ENCODE measurements at regions not wholly inside any gene's neighbourhood (a gene's known extent, or its start where the extent isn't known, plus 50 kb on each side); places are given as distances from the start of the nearest gene placed in this dataset.

GRCh38 chr12:125373375-125373774 lies 308.1 kb downstream of the AACS start:
- DNase-seq = no peak
- Histone ChIP-seq H3K9me3 (peaks cover 0 to 5% (median 0%) of the 10 kb centered on the region in 8 donors), H3K36me3 (no peaks in the 10 kb centered on the region), H3K27me3 (replicated peaks in 1 of 7) (peaks cover 0 to 42% (median 3%) of the 10 kb centered on the region in 7 donors), H3K27ac (no peak overlapping the region), H3K4me1 (no peaks in the 10 kb centered on the region), H3K4me3 (no peak overlapping the region)
- no peak for TF ChIP-seq POLR2AphosphoS5 (IDR thresholded peaks at IDR 0.05)
- TF ChIP-seq, protein P1, sequence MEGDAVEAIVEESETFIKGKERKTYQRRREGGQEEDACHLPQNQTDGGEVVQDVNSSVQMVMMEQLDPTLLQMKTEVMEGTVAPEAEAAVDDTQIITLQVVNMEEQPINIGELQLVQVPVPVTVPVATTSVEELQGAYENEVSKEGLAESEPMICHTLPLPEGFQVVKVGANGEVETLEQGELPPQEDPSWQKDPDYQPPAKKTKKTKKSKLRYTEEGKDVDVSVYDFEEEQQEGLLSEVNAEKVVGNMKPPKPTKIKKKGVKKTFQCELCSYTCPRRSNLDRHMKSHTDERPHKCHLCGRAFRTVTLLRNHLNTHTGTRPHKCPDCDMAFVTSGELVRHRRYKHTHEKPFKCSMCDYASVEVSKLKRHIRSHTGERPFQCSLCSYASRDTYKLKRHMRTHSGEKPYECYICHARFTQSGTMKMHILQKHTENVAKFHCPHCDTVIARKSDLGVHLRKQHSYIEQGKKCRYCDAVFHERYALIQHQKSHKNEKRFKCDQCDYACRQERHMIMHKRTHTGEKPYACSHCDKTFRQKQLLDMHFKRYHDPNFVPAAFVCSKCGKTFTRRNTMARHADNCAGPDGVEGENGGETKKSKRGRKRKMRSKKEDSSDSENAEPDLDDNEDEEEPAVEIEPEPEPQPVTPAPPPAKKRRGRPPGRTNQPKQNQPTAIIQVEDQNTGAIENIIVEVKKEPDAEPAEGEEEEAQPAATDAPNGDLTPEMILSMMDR (IDR thresholded peaks at IDR 0.05 in 8 of 11, conservative IDR thresholded peaks at IDR 0.05 in 3 of 11) = no peak
- no peak for TF ChIP-seq POLR2A (IDR thresholded peaks at IDR 0.05)
- 74 to 86% (median 75%) methylated on average over 6 of the region's 6 CpGs for WGBS, 5 donors
- intact Hi-C loops (cut with DNase I; ENCODE audit: low total_unique reads) = no loop called here

GRCh38 chr12:125376422-125376821 lies 311.2 kb downstream of the AACS start:
- DNase-seq = no peak
- TF ChIP-seq POLR2A (IDR thresholded peaks at IDR 0.05) = no peak
- Histone ChIP-seq H3K27me3 (replicated peaks in 1 of 7) (peaks cover 0 to 30% (median 3%) of the 10 kb centered on the region in 7 donors), H3K27ac (no peak overlapping the region), H3K4me1 (no peaks in the 10 kb centered on the region), H3K9me3 (no peaks in the 10 kb centered on the region), H3K4me3 (no peak overlapping the region), H3K36me3 (no peaks in the 10 kb centered on the region)
- 29 to 40% (median 35%) methylated on average over 6 of the region's 6 CpGs for WGBS, 5 donors
- intact Hi-C loops (cut with DNase I; ENCODE audit: low total_unique reads) = no loop called here

- H3K4me3 ChIP-seq = no peak overlapping the region
- H3K36me3 ChIP-seq = no peaks in the 10 kb centered on the region
- no peaks in the 10 kb centered on the region for H3K4me1 ChIP-seq
- intact Hi-C loops (cut with DNase I; ENCODE audit: low total_unique reads) = no loop called here
- WGBS, 5 donors = 83 to 96% (median 88%) methylated on average over 1 of the region's 1 CpG
- H3K9me3 ChIP-seq = no peaks in the 10 kb centered on the region
- H3K27me3 ChIP-seq (replicated peaks in 1 of 7) = peaks cover 0 to 30% (median 3%) of the 10 kb centered on the region in 7 donors
- H3K27ac ChIP-seq = no peak overlapping the region
- TF ChIP-seq POLR2A (IDR thresholded peaks at IDR 0.05) (no peak), POLR2AphosphoS5 (IDR thresholded peaks at IDR 0.05) (no peak)
- TF ChIP-seq, protein P1 (IDR thresholded peaks at IDR 0.05 in 8 of 11, conservative IDR thresholded peaks at IDR 0.05 in 3 of 11) = no peak
- DNase-seq = no peak
Observed at GRCh38 chr12:125377093-125377492, 311.9 kb downstream of the AACS start.

DNA sequence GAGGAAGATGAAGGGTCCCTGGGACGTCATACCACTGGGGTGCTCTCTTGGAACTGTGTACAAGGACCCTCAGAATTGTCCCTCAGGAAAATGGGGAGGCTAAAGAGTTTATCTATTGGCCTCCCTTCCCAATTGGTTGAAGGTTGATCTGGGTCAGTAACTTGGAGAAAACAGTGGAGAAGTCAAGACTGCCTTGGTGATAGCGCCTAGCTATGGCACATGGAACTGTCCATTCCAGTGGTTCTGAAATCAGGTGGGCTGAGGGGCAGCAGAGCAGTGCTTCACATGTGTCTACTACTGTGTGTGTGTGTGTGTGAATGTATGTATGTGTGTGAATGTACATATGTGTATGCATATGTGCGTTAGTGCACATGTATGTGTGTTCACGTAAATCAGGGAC lies 316.1 kb downstream of the AACS start:
- H3K9me3 ChIP-seq = no peaks in the 10 kb centered on the region
- 76 to 90% (median 78%) methylated on average over 4 of the region's 4 CpGs for WGBS, 5 donors
- no peaks in the 10 kb centered on the region for H3K36me3 ChIP-seq
- intact Hi-C loops (cut with DNase I; ENCODE audit: low total_unique reads) = no loop called here
- no peak overlapping the region for H3K27ac ChIP-seq
- H3K27me3 ChIP-seq (replicated peaks in 1 of 7) = peaks cover 0 to 17% (median 0%) of the 10 kb centered on the region in 7 donors
- TF ChIP-seq POLR2AphosphoS5 (IDR thresholded peaks at IDR 0.05) (no peak), POLR2A (IDR thresholded peaks at IDR 0.05) (no peak)
- TF ChIP-seq, protein P1 (IDR thresholded peaks at IDR 0.05 in 8 of 11, conservative IDR thresholded peaks at IDR 0.05 in 3 of 11) = no peak
- H3K4me3 ChIP-seq = no peak overlapping the region
- H3K4me1 ChIP-seq = no peaks in the 10 kb centered on the region
- no peak for DNase-seq

DNA sequence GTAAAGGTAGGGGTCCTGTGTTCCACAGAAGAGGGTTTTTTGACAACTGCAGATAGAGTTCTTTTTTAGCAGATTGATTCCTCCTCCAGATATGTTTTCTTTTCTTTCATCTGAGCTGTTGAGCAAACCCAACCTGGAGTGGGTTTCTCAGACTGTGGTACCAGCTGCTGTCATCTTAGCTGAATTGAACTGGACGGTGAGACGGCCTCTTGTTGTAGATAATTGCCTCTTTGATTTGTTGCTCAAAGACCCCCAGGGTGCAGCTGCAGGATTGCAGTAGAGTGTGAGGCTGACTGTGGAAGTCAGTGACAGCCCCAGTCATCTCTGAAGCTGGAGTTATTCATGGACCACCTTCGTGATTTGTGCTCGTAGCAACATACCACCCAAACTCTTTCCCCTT lies 317.7 kb downstream of the AACS start:
- DNase-seq = no peak
- Histone ChIP-seq H3K4me1 (no peaks in the 10 kb centered on the region), H3K9me3 (no peaks in the 10 kb centered on the region), H3K36me3 (no peaks in the 10 kb centered on the region), H3K27ac (no peak overlapping the region), H3K27me3 (replicated peaks in 1 of 7) (peaks cover 0 to 9% (median 0%) of the 10 kb centered on the region in 7 donors), H3K4me3 (no peak overlapping the region)
- WGBS, 5 donors = 56 to 75% (median 65%) methylated on average over 4 of the region's 4 CpGs
- intact Hi-C loops (cut with DNase I; ENCODE audit: low total_unique reads) = no loop called here
- TF ChIP-seq POLR2A (IDR thresholded peaks at IDR 0.05) (no peak), POLR2AphosphoS5 (IDR thresholded peaks at IDR 0.05) (no peak)
- TF ChIP-seq, protein P1 (IDR thresholded peaks at IDR 0.05 in 8 of 11, conservative IDR thresholded peaks at IDR 0.05 in 3 of 11) = no peak
